Loucy (cell line): ENCODE measurements at regions not wholly inside any gene's neighbourhood (a gene's known extent, or its start where the extent isn't known, plus 50 kb on each side); places are given as distances from the start of the nearest gene placed in this dataset.

Experiments used
- EZH2phosphoT487 ChIP-seq: fragments of 200-600 bp; IDR thresholded peaks from 2 replicates; pipeline ENCODE4 v1.6.1; 2018; ENCODE audit warnings: antibody characterized with exemption, mild to moderate bottlenecking, moderate library complexity, borderline replicate concordance
- TF ChIP-seq, protein P1 (sequence below): fragments of 200-600 bp; sonication (generic); conservative IDR thresholded peaks from 2 replicates; pipeline ENCODE4 v1.5.1; 2014; ENCODE audit warnings: mild to moderate bottlenecking, antibody characterized with exemption, low read length

DNA sequence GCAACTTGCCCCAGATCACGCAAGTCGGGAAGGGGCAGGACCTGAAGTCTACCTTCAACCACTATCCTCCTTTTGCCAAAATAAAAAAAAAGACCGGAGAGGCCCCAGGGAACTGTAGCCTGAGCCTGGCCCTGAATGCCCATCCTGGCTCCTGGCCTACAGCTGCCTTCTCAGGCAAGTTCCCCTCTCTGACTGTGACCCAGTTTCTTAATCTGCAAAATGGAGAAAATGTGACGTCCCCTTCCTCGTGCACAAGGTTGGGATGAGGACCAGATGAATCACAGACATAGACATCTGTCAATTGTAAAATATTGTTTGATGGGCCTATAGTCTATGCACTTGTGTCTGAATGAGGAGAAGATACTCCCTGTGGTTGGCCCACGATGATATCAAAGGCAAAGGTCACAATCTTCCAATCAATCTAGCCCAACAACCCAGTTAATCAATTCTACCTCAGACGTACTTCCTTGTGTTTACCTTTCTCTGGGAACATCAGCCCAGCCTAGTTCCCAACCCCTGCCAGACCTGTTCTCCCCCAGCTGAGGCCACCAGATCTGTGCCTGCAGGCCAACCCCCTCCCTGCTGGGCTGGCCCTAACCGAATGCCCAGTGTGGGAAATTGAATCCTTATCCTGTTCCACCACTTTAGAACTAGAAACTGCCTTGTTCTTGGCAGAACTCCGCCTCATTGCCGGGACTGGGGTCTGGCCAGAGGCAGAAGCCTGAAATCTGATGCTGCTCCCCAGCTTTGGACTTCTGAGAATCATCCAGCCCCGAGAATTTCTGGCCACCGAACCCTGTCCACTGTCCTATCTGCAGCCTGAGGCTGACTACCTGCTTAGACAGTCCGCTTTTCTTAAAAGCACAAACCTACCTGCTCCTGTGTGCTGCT is 101.8 kb upstream of the LIPC start:
- TF ChIP-seq EZH2phosphoT487, result no peak
- TF ChIP-seq, protein P1, sequence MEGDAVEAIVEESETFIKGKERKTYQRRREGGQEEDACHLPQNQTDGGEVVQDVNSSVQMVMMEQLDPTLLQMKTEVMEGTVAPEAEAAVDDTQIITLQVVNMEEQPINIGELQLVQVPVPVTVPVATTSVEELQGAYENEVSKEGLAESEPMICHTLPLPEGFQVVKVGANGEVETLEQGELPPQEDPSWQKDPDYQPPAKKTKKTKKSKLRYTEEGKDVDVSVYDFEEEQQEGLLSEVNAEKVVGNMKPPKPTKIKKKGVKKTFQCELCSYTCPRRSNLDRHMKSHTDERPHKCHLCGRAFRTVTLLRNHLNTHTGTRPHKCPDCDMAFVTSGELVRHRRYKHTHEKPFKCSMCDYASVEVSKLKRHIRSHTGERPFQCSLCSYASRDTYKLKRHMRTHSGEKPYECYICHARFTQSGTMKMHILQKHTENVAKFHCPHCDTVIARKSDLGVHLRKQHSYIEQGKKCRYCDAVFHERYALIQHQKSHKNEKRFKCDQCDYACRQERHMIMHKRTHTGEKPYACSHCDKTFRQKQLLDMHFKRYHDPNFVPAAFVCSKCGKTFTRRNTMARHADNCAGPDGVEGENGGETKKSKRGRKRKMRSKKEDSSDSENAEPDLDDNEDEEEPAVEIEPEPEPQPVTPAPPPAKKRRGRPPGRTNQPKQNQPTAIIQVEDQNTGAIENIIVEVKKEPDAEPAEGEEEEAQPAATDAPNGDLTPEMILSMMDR, result no peak
